ENCODE measurements at regions not wholly inside any gene's neighbourhood (a gene's known extent, or its start where the extent isn't known, plus 50 kb on each side); places are given as distances from the start of the nearest gene placed in this dataset.

- Histone ChIP-seq H3K4me2 (ENCODE audit: low read length) (no peak overlapping the region), H3K27me3 (ENCODE audit: insufficient read depth, low read length) (no peaks in the 10 kb centered on the region), H3K9me2 (ENCODE audit: insufficient read depth) (no peaks in the 10 kb centered on the region), H3K9ac (ENCODE audit: low read length) (no peak overlapping the region), H3K27ac (ENCODE audit: low read depth, low read length) (no peak overlapping the region), H3K79me2 (ENCODE audit: insufficient read depth, low read length) (no peaks in the 10 kb centered on the region), H3K36me3 (ENCODE audit: control insufficient read depth in 1 of 2, insufficient read depth in 2 of 2, low read length in 2 of 2) (no peaks in the 10 kb centered on the region), H3K4me1 (ENCODE audit: control insufficient read depth in 1 of 2, insufficient read depth in 2 of 2, low read length in 2 of 2) (no peaks in the 10 kb centered on the region), H3K4me3 (replicated peaks in 1 of 2; ENCODE audit: low read depth in 1 of 2, low read length in 2 of 2) (no peak overlapping the region), H2AFZ (ENCODE audit: low read depth, low read length, poor library complexity, severe bottlenecking) (no peak overlapping the region), H4K20me1 (ENCODE audit: insufficient read depth) (no peaks in the 10 kb centered on the region), H3K9me3 (ENCODE audit: control insufficient read depth in 1 of 2, insufficient read depth in 1 of 2, low read depth in 1 of 2, low read length in 2 of 2) (peaks cover 0 to 16% of the 10 kb centered on the region in 2 experiments; a peak in 2 of 4 replicates)
- TF ChIP-seq FOSL1 (IDR thresholded peaks at IDR 0.05; ENCODE audit: low read depth) (no peak), SIN3A (IDR thresholded peaks at IDR 0.05; ENCODE audit: low read depth) (no peak), ZFX (IDR thresholded peaks at IDR 0.05) (no peak), EGR1 (IDR thresholded peaks at IDR 0.05; ENCODE audit: low read depth) (no peak), SRF (IDR thresholded peaks at IDR 0.05; ENCODE audit: low read depth) (no peak), ZNF274 (IDR thresholded peaks at IDR 0.05; ENCODE audit: low read depth, low read length) (no peak), RAD21 (IDR thresholded peaks at IDR 0.05; ENCODE audit: low read depth) (no peak), ZBTB33 (IDR thresholded peaks at IDR 0.05; ENCODE audit: extremely low read depth, insufficient replicate concordance, low read length) (no peak), JUND (IDR thresholded peaks at IDR 0.05) (no peak)
- no peak for ATAC-seq
- ChIA-PET CTCF (no interaction called here), RAD21 (ENCODE audit: low non-redundant PET in 1 of 2, low total read pairs in 2 of 2, uncharacterized antibody in 2 of 2, unreplicated experiment in 2 of 2) (no interaction called here), POLR2A (no interaction called here)
- no TSS peak for BruUV-seq (replicated peaks)
- no peak for DNase-seq (ENCODE audit: low read depth, low spot score)
- intact Hi-C loops (cut with micrococcal nuclease), result no loop called here
Measured at GRCh38 chr5:3384531-3384930, 211.1 kb upstream of the IRX1 start.

GRCh38 chr5:3382782-3383181, 212.8 kb upstream of the IRX1 start:
- H3K4me2 ChIP-seq (ENCODE audit: low read length), result no peak overlapping the region
- H3K36me3 ChIP-seq (ENCODE audit: control insufficient read depth in 1 of 2, insufficient read depth in 2 of 2, low read length in 2 of 2), result no peaks in the 10 kb centered on the region
- RAD21 ChIA-PET (ENCODE audit: low non-redundant PET in 1 of 2, low total read pairs in 2 of 2, uncharacterized antibody in 2 of 2, unreplicated experiment in 2 of 2), result no interaction called here
- no peaks in the 10 kb centered on the region for H3K9me2 ChIP-seq (ENCODE audit: insufficient read depth)
- H3K4me1 ChIP-seq (ENCODE audit: control insufficient read depth in 1 of 2, insufficient read depth in 2 of 2, low read length in 2 of 2), result no peaks in the 10 kb centered on the region
- H2AFZ ChIP-seq (ENCODE audit: low read depth, low read length, poor library complexity, severe bottlenecking), result no peak overlapping the region
- no peak overlapping the region for H3K9ac ChIP-seq (ENCODE audit: low read length)
- H3K9me3 ChIP-seq (ENCODE audit: control insufficient read depth in 1 of 2, insufficient read depth in 1 of 2, low read depth in 1 of 2, low read length in 2 of 2), result peaks cover 0 to 24% of the 10 kb centered on the region in 2 experiments; a peak in 2 of 4 replicates
- TF ChIP-seq SP1 (IDR thresholded peaks at IDR 0.05; ENCODE audit: low read depth) (no peak), RAD21 (IDR thresholded peaks at IDR 0.05; ENCODE audit: low read depth) (no peak)
- ATAC-seq (no peak), DNase-seq (ENCODE audit: low read depth, low spot score) (no peak)
- no peak overlapping the region for H3K4me3 ChIP-seq (replicated peaks in 1 of 2; ENCODE audit: low read depth in 1 of 2, low read length in 2 of 2)
- no peaks in the 10 kb centered on the region for H3K27me3 ChIP-seq (ENCODE audit: insufficient read depth, low read length)
- CTCF ChIA-PET, result no interaction called here
- H4K20me1 ChIP-seq (ENCODE audit: insufficient read depth), result no peaks in the 10 kb centered on the region
- BruUV-seq (replicated peaks), result no TSS peak
- POLR2A ChIA-PET, result no interaction called here
- intact Hi-C loops (cut with micrococcal nuclease), result no loop called here
- H3K27ac ChIP-seq (ENCODE audit: low read depth, low read length), result no peak overlapping the region
- H3K79me2 ChIP-seq (ENCODE audit: insufficient read depth, low read length), result no peaks in the 10 kb centered on the region
